ENCODE measurements at regions not wholly inside any gene's neighbourhood (a gene's known extent, or its start where the extent isn't known, plus 50 kb on each side); places are given as distances from the start of the nearest gene placed in this dataset.

GRCh38 chr2:239846789-239847676 is 178.1 kb downstream of the NDUFA10 start:
- TF ChIP-seq POLR2A (IDR thresholded peaks at IDR 0.05), result no peak
- TF ChIP-seq CTCF (IDR thresholded peaks at IDR 0.05), result no peak
